GM23338 (cell line): ENCODE measurements at regions not wholly inside any gene's neighbourhood (a gene's known extent, or its start where the extent isn't known, plus 50 kb on each side); places are given as distances from the start of the nearest gene placed in this dataset.

Source experiments
- ATAC-seq: fragments of 200-7000 bp; cut with Tn5 transposase; 3 replicates; pipeline ENCODE4 v1.9.1; 2020
- DNase-seq: peaks from one replicate; pipeline ENCODE4 v3.0.0-alpha.2; 2015; ENCODE audit warnings: low spot score
- H2AFZ ChIP-seq: fragments of 200-600 bp; sonication (generic); 2 replicates; pipeline ENCODE4 v1.8.0; 2016; ENCODE audit warnings: antibody characterized with exemption, mild to moderate bottlenecking, moderate library complexity
- H3F3A ChIP-seq: fragments of 200-600 bp; sonication (generic); replicated peaks from 2 replicates; pipeline ENCODE4 v1.8.0; 2017; ENCODE audit warnings: antibody characterized with exemption, mixed run types, low read depth
- H3K27ac ChIP-seq: fragments of 200-600 bp; sonication (generic); 2 replicates; pipeline ENCODE4 v1.6.1; 2016; ENCODE audit warnings: low read depth
- H3K27me3 ChIP-seq: fragments of 200-600 bp; sonication (generic); 2 replicates; pipeline ENCODE4 v1.8.0; 2016; ENCODE audit warnings: mild to moderate bottlenecking, mixed run types, moderate library complexity; ENCODE audit not compliant: insufficient read depth
- H3K36me3 ChIP-seq: fragments of 200-600 bp; sonication (generic); 2 replicates; pipeline ENCODE4 v1.8.0; 2016; ENCODE audit warnings: mild to moderate bottlenecking; ENCODE audit not compliant: insufficient read depth
- H3K4me1 ChIP-seq: fragments of 200-600 bp; sonication (generic); 2 replicates; pipeline ENCODE4 v1.8.0; 2016; ENCODE audit warnings: mild to moderate bottlenecking, moderate library complexity; ENCODE audit not compliant: insufficient read depth
- H3K4me2 ChIP-seq: fragments of 200-600 bp; sonication (generic); 2 replicates; pipeline ENCODE4 v1.7.1; 2017; ENCODE audit warnings: mixed run types
- H3K4me3 ChIP-seq: fragments of 200-600 bp; sonication (generic); 2 replicates; pipeline ENCODE4 v1.6.1; 2016; ENCODE audit warnings: mixed run types
- H3K79me2 ChIP-seq: fragments of 200-600 bp; sonication (generic); replicated peaks from 2 replicates; pipeline ENCODE4 v1.8.0; 2017; ENCODE audit warnings: mild to moderate bottlenecking; ENCODE audit not compliant: insufficient read depth
- H3K9me2 ChIP-seq: fragments of 200-600 bp; sonication (generic); 2 replicates; pipeline ENCODE4 v1.8.0; 2017; ENCODE audit not compliant: insufficient read depth
- H4K20me1 ChIP-seq: fragments of 200-600 bp; sonication (generic); replicated peaks from 2 replicates; pipeline ENCODE4 v1.8.0; 2017; ENCODE audit warnings: mild to moderate bottlenecking; ENCODE audit not compliant: insufficient read depth
- H3K27ac Mint-ChIP-seq: 2 replicates; pipeline ENCODE4 v1.8.0; 2020; ENCODE audit warnings: inconsistent platforms, mild to moderate bottlenecking, moderate library complexity, mixed read lengths
- H3K27me3 Mint-ChIP-seq: 3 replicates; pipeline ENCODE4 v1.8.0; 2022; ENCODE audit warnings: low read depth, mild to moderate bottlenecking, moderate library complexity, mixed read lengths, inconsistent platforms; ENCODE audit not compliant: insufficient read depth, poor library complexity
- H3K36me3 Mint-ChIP-seq: 3 replicates; pipeline ENCODE4 v1.8.0; 2021; ENCODE audit warnings: low read depth, mild to moderate bottlenecking, inconsistent platforms, moderate library complexity, mixed read lengths
- H3K4me1 Mint-ChIP-seq: 3 replicates; pipeline ENCODE4 v1.8.0; 2020; ENCODE audit warnings: mild to moderate bottlenecking, inconsistent platforms, mixed read lengths
- H3K4me3 Mint-ChIP-seq: 3 replicates; pipeline ENCODE4 v1.8.0; 2021; ENCODE audit warnings: moderate library complexity, mild to moderate bottlenecking, inconsistent platforms, mixed read lengths
- H3K9me3 Mint-ChIP-seq: 3 replicates; pipeline ENCODE4 v1.8.0; 2020; ENCODE audit warnings: moderate library complexity, mild to moderate bottlenecking, inconsistent platforms, mixed read lengths
- CREB1 ChIP-seq: fragments of 250-450 bp; sonication (Bioruptor Pico); IDR thresholded peaks from 2 replicates; pipeline ENCODE4 v1.5.0; 2020; ENCODE audit warnings: low read depth, mild to moderate bottlenecking, moderate library complexity
- EZH2 ChIP-seq: fragments of 200-600 bp; sonication (generic); IDR thresholded peaks from one replicate; pipeline ENCODE4 v1.8.0; 2017; ENCODE audit warnings: antibody characterized with exemption, mild to moderate bottlenecking, low read depth; ENCODE audit not compliant: unreplicated experiment
- EZH2phosphoT487 ChIP-seq: fragments of 200-600 bp; sonication (generic); IDR thresholded peaks from one replicate; pipeline ENCODE4 v1.8.1; 2018; ENCODE audit warnings: antibody characterized with exemption; ENCODE audit not compliant: unreplicated experiment
- JUNB ChIP-seq: IDR thresholded peaks from one replicate; pipeline ENCODE4 v1.6.1; 2016; ENCODE audit warnings: antibody characterized with exemption; ENCODE audit not compliant: unreplicated experiment
- NANOG ChIP-seq: IDR thresholded peaks from 2 replicates; pipeline ENCODE4 v1.6.1; 2016; ENCODE audit warnings: antibody characterized with exemption, borderline replicate concordance
- POLR2AphosphoS5 ChIP-seq: IDR thresholded peaks from 2 replicates; pipeline ENCODE4 v1.6.1; 2016; ENCODE audit warnings: antibody characterized with exemption, low read depth
- ZNF114 ChIP-seq: fragments of 250-450 bp; sonication (Bioruptor Pico); IDR thresholded peaks from 2 replicates; pipeline ENCODE4 v1.5.0; 2020; ENCODE audit warnings: mild to moderate bottlenecking, moderate library complexity
- ZNF331 ChIP-seq: fragments of 250-450 bp; sonication (Bioruptor Pico); IDR thresholded peaks from 2 replicates; pipeline ENCODE4 v1.5.0; 2020; ENCODE audit warnings: low read depth, mild to moderate bottlenecking, moderate library complexity
- TF ChIP-seq, protein P1 (sequence below): IDR thresholded peaks from 2 replicates; pipeline ENCODE4 v1.6.1; 2016; ENCODE audit warnings: antibody characterized with exemption
- TF ChIP-seq, protein P2 (sequence below): IDR thresholded peaks from one replicate; pipeline ENCODE4 v1.6.1; 2018; ENCODE audit warnings: antibody characterized with exemption; ENCODE audit not compliant: unreplicated experiment
- TF ChIP-seq, protein P3 (sequence below), 2 experiments: fragments of 200-600 bp in 1 of 2; sonication (generic) in 1 of 2; conservative IDR thresholded peaks; 2 replicates each; pipeline versions ENCODE4 v1.5.1 to v1.6.1; 2016 to 2017; ENCODE audit warnings: antibody characterized with exemption in 2 of 2, low read depth in 2 of 2, mild to moderate bottlenecking in 2 of 2, moderate library complexity in 1 of 2

GRCh38 chr6:79861023-79861422 lies 86.3 kb downstream of the ELOVL4 start (continued):
- TF ChIP-seq, protein P1, sequence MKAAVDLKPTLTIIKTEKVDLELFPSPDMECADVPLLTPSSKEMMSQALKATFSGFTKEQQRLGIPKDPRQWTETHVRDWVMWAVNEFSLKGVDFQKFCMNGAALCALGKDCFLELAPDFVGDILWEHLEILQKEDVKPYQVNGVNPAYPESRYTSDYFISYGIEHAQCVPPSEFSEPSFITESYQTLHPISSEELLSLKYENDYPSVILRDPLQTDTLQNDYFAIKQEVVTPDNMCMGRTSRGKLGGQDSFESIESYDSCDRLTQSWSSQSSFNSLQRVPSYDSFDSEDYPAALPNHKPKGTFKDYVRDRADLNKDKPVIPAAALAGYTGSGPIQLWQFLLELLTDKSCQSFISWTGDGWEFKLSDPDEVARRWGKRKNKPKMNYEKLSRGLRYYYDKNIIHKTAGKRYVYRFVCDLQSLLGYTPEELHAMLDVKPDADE = no peak
- no peak for TF ChIP-seq JUNB
- no peak for TF ChIP-seq ZNF114

DNA sequence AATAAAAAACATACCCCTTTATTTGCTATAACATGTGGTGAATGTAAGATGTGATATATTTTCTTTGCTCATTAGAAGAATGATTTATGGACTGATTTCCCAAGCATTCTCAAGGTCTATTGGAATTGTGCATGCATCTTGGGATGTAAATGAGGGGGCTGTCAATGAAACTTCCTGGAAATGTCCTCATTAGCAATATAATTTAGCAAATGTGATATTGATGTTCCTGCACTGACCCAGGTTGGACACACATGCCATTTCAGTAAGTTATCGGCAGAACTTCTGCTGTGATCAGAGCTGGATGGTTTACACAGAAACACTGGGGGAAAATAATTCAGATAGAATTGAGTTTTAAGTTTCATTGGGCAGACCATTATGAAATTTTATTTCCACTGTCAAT lies 99.9 kb downstream of the ELOVL4 start:
- Mint-ChIP-seq H3K9me3 (no peaks in the 10 kb centered on the region; the same call in 2 of the 3 replicates), H3K36me3 (no peaks in the 10 kb centered on the region), H3K4me1 (no peaks in the 10 kb centered on the region), H3K27ac (no peak overlapping the region), H3K4me3 (no peak overlapping the region), H3K27me3 (peaks cover 1% of the 10 kb centered on the region)
- H3K36me3 ChIP-seq = no peaks in the 10 kb centered on the region
- no peaks in the 10 kb centered on the region for H3K27me3 ChIP-seq
- DNase-seq (no peak), ATAC-seq (no peak)
- no peaks in the 10 kb centered on the region for H4K20me1 ChIP-seq
- H2AFZ ChIP-seq = no peak overlapping the region
- no peak overlapping the region for H3K4me2 ChIP-seq
- no peaks in the 10 kb centered on the region for H3F3A ChIP-seq
- TF ChIP-seq NANOG (no peak), EZH2 (no peak), JUNB (no peak), EZH2phosphoT487 (no peak), CREB1 (CRISPR knock-in tag) (no peak), ZNF331 (CRISPR knock-in tag) (no peak), POLR2AphosphoS5 (no peak), ZNF114 (no peak)
- TF ChIP-seq, protein P2, sequence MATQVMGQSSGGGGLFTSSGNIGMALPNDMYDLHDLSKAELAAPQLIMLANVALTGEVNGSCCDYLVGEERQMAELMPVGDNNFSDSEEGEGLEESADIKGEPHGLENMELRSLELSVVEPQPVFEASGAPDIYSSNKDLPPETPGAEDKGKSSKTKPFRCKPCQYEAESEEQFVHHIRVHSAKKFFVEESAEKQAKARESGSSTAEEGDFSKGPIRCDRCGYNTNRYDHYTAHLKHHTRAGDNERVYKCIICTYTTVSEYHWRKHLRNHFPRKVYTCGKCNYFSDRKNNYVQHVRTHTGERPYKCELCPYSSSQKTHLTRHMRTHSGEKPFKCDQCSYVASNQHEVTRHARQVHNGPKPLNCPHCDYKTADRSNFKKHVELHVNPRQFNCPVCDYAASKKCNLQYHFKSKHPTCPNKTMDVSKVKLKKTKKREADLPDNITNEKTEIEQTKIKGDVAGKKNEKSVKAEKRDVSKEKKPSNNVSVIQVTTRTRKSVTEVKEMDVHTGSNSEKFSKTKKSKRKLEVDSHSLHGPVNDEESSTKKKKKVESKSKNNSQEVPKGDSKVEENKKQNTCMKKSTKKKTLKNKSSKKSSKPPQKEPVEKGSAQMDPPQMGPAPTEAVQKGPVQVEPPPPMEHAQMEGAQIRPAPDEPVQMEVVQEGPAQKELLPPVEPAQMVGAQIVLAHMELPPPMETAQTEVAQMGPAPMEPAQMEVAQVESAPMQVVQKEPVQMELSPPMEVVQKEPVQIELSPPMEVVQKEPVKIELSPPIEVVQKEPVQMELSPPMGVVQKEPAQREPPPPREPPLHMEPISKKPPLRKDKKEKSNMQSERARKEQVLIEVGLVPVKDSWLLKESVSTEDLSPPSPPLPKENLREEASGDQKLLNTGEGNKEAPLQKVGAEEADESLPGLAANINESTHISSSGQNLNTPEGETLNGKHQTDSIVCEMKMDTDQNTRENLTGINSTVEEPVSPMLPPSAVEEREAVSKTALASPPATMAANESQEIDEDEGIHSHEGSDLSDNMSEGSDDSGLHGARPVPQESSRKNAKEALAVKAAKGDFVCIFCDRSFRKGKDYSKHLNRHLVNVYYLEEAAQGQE = no peak
- TF ChIP-seq, protein P3, sequence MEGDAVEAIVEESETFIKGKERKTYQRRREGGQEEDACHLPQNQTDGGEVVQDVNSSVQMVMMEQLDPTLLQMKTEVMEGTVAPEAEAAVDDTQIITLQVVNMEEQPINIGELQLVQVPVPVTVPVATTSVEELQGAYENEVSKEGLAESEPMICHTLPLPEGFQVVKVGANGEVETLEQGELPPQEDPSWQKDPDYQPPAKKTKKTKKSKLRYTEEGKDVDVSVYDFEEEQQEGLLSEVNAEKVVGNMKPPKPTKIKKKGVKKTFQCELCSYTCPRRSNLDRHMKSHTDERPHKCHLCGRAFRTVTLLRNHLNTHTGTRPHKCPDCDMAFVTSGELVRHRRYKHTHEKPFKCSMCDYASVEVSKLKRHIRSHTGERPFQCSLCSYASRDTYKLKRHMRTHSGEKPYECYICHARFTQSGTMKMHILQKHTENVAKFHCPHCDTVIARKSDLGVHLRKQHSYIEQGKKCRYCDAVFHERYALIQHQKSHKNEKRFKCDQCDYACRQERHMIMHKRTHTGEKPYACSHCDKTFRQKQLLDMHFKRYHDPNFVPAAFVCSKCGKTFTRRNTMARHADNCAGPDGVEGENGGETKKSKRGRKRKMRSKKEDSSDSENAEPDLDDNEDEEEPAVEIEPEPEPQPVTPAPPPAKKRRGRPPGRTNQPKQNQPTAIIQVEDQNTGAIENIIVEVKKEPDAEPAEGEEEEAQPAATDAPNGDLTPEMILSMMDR (conservative IDR thresholded peaks at IDR 0.05; ENCODE audit: low read depth in 2 of 2) = no peak
- TF ChIP-seq, protein P1 = no peak
- H3K9me2 ChIP-seq = no peaks in the 10 kb centered on the region
- H3K4me3 ChIP-seq = no peak overlapping the region
- H3K79me2 ChIP-seq = no peaks in the 10 kb centered on the region
- no peak overlapping the region for H3K27ac ChIP-seq
- no peaks in the 10 kb centered on the region for H3K4me1 ChIP-seq
